Astrocyte of the cerebellum (primary cell): ENCODE measurements at regions not wholly inside any gene's neighbourhood (a gene's known extent, or its start where the extent isn't known, plus 50 kb on each side); places are given as distances from the start of the nearest gene placed in this dataset.

Source experiments
- DNase-seq: peaks from one replicate; pipeline ENCODE4 v3.0.0-alpha.2; 2011; ENCODE audit warnings: low read depth
- H3K4me3 ChIP-seq: 2 replicates; pipeline ENCODE4 v1.5.1; 2011; ENCODE audit warnings: mild to moderate bottlenecking, low read depth, low read length, moderate library complexity
- CTCF ChIP-seq: IDR thresholded peaks from 2 replicates; pipeline ENCODE4 v1.5.1; 2012; ENCODE audit warnings: low read length, low read depth, moderate library complexity, mild to moderate bottlenecking; ENCODE audit errors: missing control alignments
- in situ Hi-C: cut with HindIII; loops from 2 replicates; pipeline ENCODE4 v1.10.0; 2017; ENCODE audit warnings: low sequenced_read_pairs

GRCh38 chr21:20404915-20405314 lies 593.3 kb upstream of the NCAM2 start:
- H3K4me3 ChIP-seq = no peak overlapping the region
- no peak for DNase-seq
- no peak for TF ChIP-seq CTCF
- in situ Hi-C loops = loop anchor here (5.0 kb wide), 1 partner anchor 67 kb away; no protein-coding TSS in a partner anchor

- no peak overlapping the region for H3K4me3 ChIP-seq
- TF ChIP-seq CTCF = no peak
- in situ Hi-C loops = no loop called here
- no peak for DNase-seq
These were observed 579.9 kb upstream of the NCAM2 start for GRCh38 chr21:20418353-20418752.

- in situ Hi-C loops = no loop called here
- no peak for TF ChIP-seq CTCF
- no peak overlapping the region for H3K4me3 ChIP-seq
- DNase-seq = no peak
These were observed 578.4 kb upstream of the NCAM2 start for GRCh38 chr21:20419772-20420171.

- TF ChIP-seq CTCF = no peak
- H3K4me3 ChIP-seq = no peak overlapping the region
- no peak for DNase-seq
- in situ Hi-C loops = no loop called here
These were observed 573.3 kb upstream of the NCAM2 start for GRCh38 chr21:20424943-20425342.

- no peak for TF ChIP-seq CTCF
- H3K4me3 ChIP-seq = no peak overlapping the region
- in situ Hi-C loops = no loop called here
- DNase-seq = no peak
These were observed 572.4 kb upstream of the NCAM2 start for GRCh38 chr21:20425856-20426255.

GRCh38 chr21:20440338-20440737 lies 557.9 kb upstream of the NCAM2 start:
- H3K4me3 ChIP-seq = no peak overlapping the region
- DNase-seq = no peak
- in situ Hi-C loops = no loop called here
- no peak for TF ChIP-seq CTCF
